GM18498 (cell line): ENCODE measurements at regions not wholly inside any gene's neighbourhood (a gene's known extent, or its start where the extent isn't known, plus 50 kb on each side); places are given as distances from the start of the nearest gene placed in this dataset.
"Not testable (repeated sequence)": the region's sequence is repeated elsewhere in the genome, so short reads cannot be mapped to it uniquely, and the experiment has no call there.

Experiments
- ATAC-seq: cut with Tn5 transposase; IDR thresholded peaks from one replicate; pipeline ENCODE4 v1.9.1; 2021; ENCODE audit warnings: mild to moderate bottlenecking, moderate library complexity; ENCODE audit not compliant: unreplicated experiment

- ATAC-seq = no peak
Measured at GRCh38 chr11:23729088-23729487, 767.8 kb upstream of the LUZP2 start.

- no peak for ATAC-seq
Measured at GRCh38 chr11:23730307-23730998, 766.4 kb upstream of the LUZP2 start.

GRCh38 chr11:23732026-23732425 is 764.8 kb upstream of the LUZP2 start:
- no peak for ATAC-seq

- no peak for ATAC-seq
Measured at GRCh38 chr11:23746896-23747295, 750.0 kb upstream of the LUZP2 start.

GRCh38 chr11:23749762-23750430 is 747.0 kb upstream of the LUZP2 start:
- no peak for ATAC-seq

GRCh38 chr11:23751280-23751679 is 745.6 kb upstream of the LUZP2 start:
- no peak for ATAC-seq

GRCh38 chr11:23755076-23755475 is 741.8 kb upstream of the LUZP2 start:
- ATAC-seq = no peak

- no peak for ATAC-seq
Measured at GRCh38 chr11:23755769-23756168, 741.1 kb upstream of the LUZP2 start.

GRCh38 chr11:23759489-23759888 is 737.4 kb upstream of the LUZP2 start:
- no peak for ATAC-seq

- ATAC-seq = no peak
Measured at GRCh38 chr11:23764286-23764685, 732.6 kb upstream of the LUZP2 start.

GRCh38 chr11:23765682-23766252 is 731.1 kb upstream of the LUZP2 start:
- ATAC-seq = no peak

GRCh38 chr11:23767576-23767975 is 729.3 kb upstream of the LUZP2 start:
- no peak for ATAC-seq

GRCh38 chr11:23769214-23769613 is 727.6 kb upstream of the LUZP2 start:
- no peak for ATAC-seq

- ATAC-seq = no peak
Measured at GRCh38 chr11:23772081-23772480, 724.8 kb upstream of the LUZP2 start.

GRCh38 chr11:23778971-23779370 is 717.9 kb upstream of the LUZP2 start:
- no peak for ATAC-seq

- no peak for ATAC-seq
Measured at GRCh38 chr11:23780231-23780630, 716.6 kb upstream of the LUZP2 start.

GRCh38 chr11:23781803-23782560 is 714.9 kb upstream of the LUZP2 start:
- ATAC-seq = no peak

GRCh38 chr11:23786974-23787373 is 709.9 kb upstream of the LUZP2 start:
- ATAC-seq = not testable (repeated sequence)

- ATAC-seq = no peak
Measured at GRCh38 chr11:23789200-23789853, 707.5 kb upstream of the LUZP2 start.

- ATAC-seq = no peak
Measured at GRCh38 chr11:23789938-23790371, 706.9 kb upstream of the LUZP2 start.
